Ovary (tissue), 3 donors: ENCODE measurements at regions not wholly inside any gene's neighbourhood (a gene's known extent, or its start where the extent isn't known, plus 50 kb on each side); places are given as distances from the start of the nearest gene placed in this dataset.

Experiments used
- CTCF ChIP-seq, 3 donors: fragments of 450-650 bp in 2 of 3; fragments of 200-600 bp in 1 of 3; IDR thresholded peaks; one replicate each; pipeline versions ENCODE4 v1.5.1 to v1.8.0; 2016 to 2022; ENCODE audit warnings: antibody characterized with exemption in 3 of 3, mild to moderate bottlenecking in 1 of 3
- EP300 ChIP-seq: sonication (generic); formaldehyde crosslinking; IDR thresholded peaks from one replicate; pipeline ENCODE4 v1.6.1; 2017; ENCODE audit warnings: antibody characterized with exemption
- POLR2A ChIP-seq: fragments of 450-650 bp; IDR thresholded peaks from one replicate; pipeline ENCODE4 v1.6.1; 2017; ENCODE audit warnings: antibody characterized with exemption, mild to moderate bottlenecking, moderate library complexity
- donor health status: DM: no; HTN: no; CAD: no.

GRCh38 chr9:106769331-106769730, 93.6 kb upstream of the ZNF462 start:
- TF ChIP-seq CTCF (IDR thresholded peaks at IDR 0.05): no peak
- TF ChIP-seq EP300: no peak
- TF ChIP-seq POLR2A: no peak
